ENCODE measurements at regions not wholly inside any gene's neighbourhood (a gene's known extent, or its start where the extent isn't known, plus 50 kb on each side); places are given as distances from the start of the nearest gene placed in this dataset.

GRCh38 chr6:43855247-43855646 lies 85.2 kb downstream of the VEGFA start:
- DNase-seq (ENCODE audit: low read depth, low spot score): no peak
- H3K4me3 ChIP-seq (ENCODE audit: low read length): no peak overlapping the region

- no peak overlapping the region for H3K4me3 ChIP-seq (ENCODE audit: low read length)
- DNase-seq (ENCODE audit: low read depth, low spot score): no peak
These were observed 83.1 kb downstream of the VEGFA start for GRCh38 chr6:43853066-43853650.

GRCh38 chr6:43852350-43852864 lies 82.4 kb downstream of the VEGFA start:
- DNase-seq (ENCODE audit: low read depth, low spot score): no peak
- no peak overlapping the region for H3K4me3 ChIP-seq (ENCODE audit: low read length)

GRCh38 chr6:43851204-43851865 lies 81.3 kb downstream of the VEGFA start:
- DNase-seq (ENCODE audit: low read depth, low spot score): no peak
- no peak overlapping the region for H3K4me3 ChIP-seq (ENCODE audit: low read length)

GRCh38 chr6:43850314-43851203 lies 80.5 kb downstream of the VEGFA start:
- no peak overlapping the region for H3K4me3 ChIP-seq (ENCODE audit: low read length)
- no peak for DNase-seq (ENCODE audit: low read depth, low spot score)

- no peak overlapping the region for H3K4me3 ChIP-seq (ENCODE audit: low read length)
- DNase-seq (ENCODE audit: low read depth, low spot score): no peak
These were observed 79.8 kb downstream of the VEGFA start for GRCh38 chr6:43849844-43850243.

GRCh38 chr6:43848671-43849391 lies 78.8 kb downstream of the VEGFA start:
- no peak overlapping the region for H3K4me3 ChIP-seq (ENCODE audit: low read length)
- DNase-seq (ENCODE audit: low read depth, low spot score): no peak

- no peak for DNase-seq (ENCODE audit: low read depth, low spot score)
- no peak overlapping the region for H3K4me3 ChIP-seq (ENCODE audit: low read length)
These were observed 78.0 kb downstream of the VEGFA start for GRCh38 chr6:43847741-43848630.

- DNase-seq (ENCODE audit: low read depth, low spot score): no peak
- no peak overlapping the region for H3K4me3 ChIP-seq (ENCODE audit: low read length)
These were observed 76.5 kb downstream of the VEGFA start for GRCh38 chr6:43846556-43846955.

GRCh38 chr6:43845646-43846045 lies 75.6 kb downstream of the VEGFA start:
- H3K4me3 ChIP-seq (ENCODE audit: low read length): no peak overlapping the region
- DNase-seq (ENCODE audit: low read depth, low spot score): no peak

- DNase-seq (ENCODE audit: low read depth, low spot score): no peak
- H3K4me3 ChIP-seq (ENCODE audit: low read length): no peak overlapping the region
These were observed 73.7 kb downstream of the VEGFA start for GRCh38 chr6:43843669-43844171.

- H3K4me3 ChIP-seq (ENCODE audit: low read length): no peak overlapping the region
- DNase-seq (ENCODE audit: low read depth, low spot score): no peak
These were observed 73.2 kb downstream of the VEGFA start for GRCh38 chr6:43843097-43843645.

GRCh38 chr6:43842231-43842794 lies 72.3 kb downstream of the VEGFA start:
- H3K4me3 ChIP-seq (ENCODE audit: low read length): no peak overlapping the region
- no peak for DNase-seq (ENCODE audit: low read depth, low spot score)

GRCh38 chr6:43840490-43841218 lies 70.6 kb downstream of the VEGFA start:
- no peak for DNase-seq (ENCODE audit: low read depth, low spot score)
- H3K4me3 ChIP-seq (ENCODE audit: low read length): no peak overlapping the region

GRCh38 chr6:43838276-43839036 lies 68.4 kb downstream of the VEGFA start:
- H3K4me3 ChIP-seq (ENCODE audit: low read length): no peak overlapping the region
- DNase-seq (ENCODE audit: low read depth, low spot score): peak; percentile 22

GRCh38 chr6:43837507-43837906 lies 67.5 kb downstream of the VEGFA start:
- no peak overlapping the region for H3K4me3 ChIP-seq (ENCODE audit: low read length)
- DNase-seq (ENCODE audit: low read depth, low spot score): no peak
